HG03342 (cell line): ENCODE measurements at regions not wholly inside any gene's neighbourhood (a gene's known extent, or its start where the extent isn't known, plus 50 kb on each side); places are given as distances from the start of the nearest gene placed in this dataset.

Experiments
- ATAC-seq: cut with Tn5 transposase; IDR thresholded peaks from one replicate; pipeline ENCODE4 v1.9.1; 2021; ENCODE audit warnings: mild to moderate bottlenecking, moderate library complexity; ENCODE audit not compliant: unreplicated experiment

GRCh38 chr2:105652014-105652796 lies 92.5 kb upstream of the NCK2 start:
- no peak for ATAC-seq

DNA sequence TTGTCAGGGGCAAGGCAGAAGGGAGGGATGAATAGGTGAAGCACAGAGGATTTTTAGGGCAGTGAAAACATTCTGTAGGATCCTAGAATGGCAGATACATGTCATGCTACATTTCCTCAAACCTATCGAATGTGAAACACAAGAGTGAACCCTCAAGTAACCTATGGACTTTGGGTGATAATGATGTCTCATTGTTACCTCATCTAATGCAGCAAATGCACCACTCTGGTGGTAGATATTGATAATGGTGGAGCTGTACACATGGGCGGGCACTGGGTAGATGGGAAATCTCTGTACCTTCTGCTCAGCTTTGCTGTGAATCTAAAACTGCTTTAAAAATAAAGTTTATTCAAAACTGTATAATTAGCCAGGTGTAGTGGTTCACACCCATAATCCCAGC lies 95.2 kb upstream of the NCK2 start:
- no peak for ATAC-seq

DNA sequence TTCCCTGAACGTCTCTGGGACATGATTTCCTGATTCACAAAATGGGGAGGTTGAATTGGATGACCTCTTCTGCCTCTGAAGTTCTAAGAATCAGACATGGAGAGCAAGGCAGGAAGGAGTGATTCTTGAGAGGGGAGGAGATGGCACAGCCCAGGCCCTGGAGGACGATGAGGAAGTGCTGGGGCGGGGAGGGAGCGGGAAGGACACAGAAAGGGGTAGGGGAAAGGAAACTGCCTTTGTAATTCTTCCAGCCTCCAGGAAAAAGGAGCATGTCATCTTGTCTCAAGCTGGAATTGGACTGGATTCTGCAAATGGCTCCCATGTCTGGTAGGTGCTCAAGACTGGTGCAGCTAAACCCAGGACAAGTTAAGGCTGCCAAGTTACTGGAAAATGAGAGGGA lies 97.0 kb upstream of the NCK2 start:
- ATAC-seq = no peak

GRCh38 chr2:105646774-105647076 lies 98.0 kb upstream of the NCK2 start:
- ATAC-seq = no peak

- ATAC-seq = no peak
These were observed 98.6 kb upstream of the NCK2 start for GRCh38 chr2:105645938-105646773.

DNA sequence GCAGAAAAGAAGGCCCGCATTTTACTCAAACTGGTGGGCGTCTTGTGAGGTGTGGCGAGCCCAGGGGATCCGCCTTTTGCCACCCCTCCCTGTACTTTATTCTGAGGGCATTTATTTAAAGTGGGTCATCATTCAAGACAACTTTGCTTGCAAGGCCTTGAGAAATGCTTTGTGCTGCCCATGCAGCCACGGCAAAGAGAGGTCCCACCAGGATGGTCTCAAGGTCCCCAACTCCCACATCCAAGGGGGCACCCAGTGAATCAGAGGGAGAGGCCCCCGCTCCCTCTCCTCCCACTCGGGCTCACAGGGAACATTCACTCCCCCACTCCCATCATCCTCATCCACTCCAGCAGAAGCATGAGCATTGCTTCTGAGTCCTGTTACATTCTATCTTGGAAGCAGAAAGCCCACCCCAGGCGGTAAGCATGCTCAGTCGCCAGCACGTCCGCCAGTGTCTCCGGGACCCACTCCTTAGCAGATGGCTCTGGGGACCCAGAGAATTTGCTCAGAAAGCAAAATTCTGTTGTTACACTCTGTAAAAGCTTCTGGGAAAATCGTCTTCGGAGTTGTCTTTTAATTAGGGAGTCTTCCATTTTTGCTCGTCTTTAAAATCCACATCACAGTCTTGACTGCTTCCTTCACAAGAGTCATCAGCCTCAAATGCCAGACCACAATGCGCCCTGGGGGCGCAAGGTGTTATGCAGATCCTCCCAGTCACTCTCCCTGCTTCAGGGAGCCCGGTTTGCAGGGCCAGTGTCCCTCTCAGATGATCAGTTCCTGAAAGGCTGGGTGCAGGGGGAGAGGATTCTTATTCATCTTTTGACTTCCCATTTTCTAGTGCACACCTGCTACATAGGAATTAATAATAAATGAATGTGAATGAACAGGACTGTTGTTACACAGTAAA lies 99.4 kb upstream of the NCK2 start:
- ATAC-seq = no peak

DNA sequence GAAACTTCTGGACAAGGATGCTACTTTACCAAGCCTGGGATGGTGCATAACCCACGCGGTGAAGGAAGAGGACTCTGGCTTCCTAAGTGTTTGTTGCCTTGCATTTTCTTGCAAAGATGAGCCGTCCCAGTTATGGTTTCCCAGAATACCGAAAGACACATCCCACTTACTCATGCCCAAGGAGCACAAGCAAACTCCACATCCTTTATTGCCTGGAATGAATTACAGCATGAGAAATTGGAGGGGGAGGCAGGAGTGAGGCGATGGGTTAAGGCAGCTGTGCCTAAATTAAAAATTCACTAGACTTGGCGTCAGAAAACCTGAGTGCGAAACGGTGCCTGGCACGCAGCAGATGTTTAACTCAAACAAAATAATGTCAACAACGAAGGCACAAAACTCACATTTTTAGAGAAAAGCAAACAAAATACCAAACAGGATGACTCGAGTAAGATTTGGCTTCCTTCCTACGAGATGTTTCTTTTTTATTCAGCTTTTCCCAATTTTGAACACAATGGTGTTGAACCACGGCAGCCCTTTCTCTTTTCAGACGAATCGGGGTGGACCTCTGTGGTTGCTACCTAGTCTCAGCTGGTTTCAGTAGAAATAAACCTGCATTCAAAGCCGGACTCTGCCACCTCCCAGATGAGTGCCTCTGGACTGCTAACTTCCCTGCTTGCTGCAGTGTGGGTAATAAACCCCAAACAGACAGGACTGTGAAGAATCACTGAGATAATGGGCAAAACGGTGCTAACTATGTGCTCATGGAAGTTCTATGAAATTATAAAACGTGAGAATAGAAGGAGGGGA lies 100.3 kb upstream of the NCK2 start:
- ATAC-seq = no peak

DNA sequence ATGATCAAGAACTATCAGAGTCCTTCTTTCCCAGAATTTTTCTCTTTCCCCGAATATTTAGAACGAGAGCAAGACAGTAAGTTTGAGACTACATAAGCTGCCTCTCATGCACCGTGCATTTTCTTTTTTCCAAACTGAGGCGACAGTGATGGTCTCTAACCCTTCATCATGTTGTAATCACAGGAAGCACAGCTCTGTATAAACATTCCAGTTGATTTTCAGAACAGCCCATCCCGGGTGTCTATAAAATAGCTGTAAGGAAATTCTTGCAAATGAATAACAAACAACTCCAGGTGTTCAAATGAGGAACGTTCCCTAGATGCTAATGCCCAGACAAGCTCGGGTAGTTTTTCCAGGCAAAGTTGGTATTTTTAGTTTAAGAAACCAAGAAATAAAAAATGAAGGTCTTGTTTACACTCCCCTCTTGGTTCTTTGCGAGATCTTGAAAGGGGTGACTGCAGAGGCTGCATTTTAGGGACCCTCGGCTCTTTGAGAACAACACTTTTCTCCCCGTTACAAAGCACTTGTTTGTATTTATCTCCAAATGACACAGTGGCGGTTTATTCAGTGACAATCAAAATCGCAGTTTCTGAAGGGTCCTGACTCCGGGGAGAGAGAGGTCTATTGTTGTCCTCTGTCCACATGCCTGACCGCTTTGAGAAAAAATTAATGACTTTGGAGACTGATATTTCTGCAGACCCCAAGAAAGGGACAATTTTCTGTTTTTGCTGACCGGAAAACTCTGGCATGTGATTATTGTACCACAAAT lies 101.1 kb upstream of the NCK2 start:
- ATAC-seq = no peak

DNA sequence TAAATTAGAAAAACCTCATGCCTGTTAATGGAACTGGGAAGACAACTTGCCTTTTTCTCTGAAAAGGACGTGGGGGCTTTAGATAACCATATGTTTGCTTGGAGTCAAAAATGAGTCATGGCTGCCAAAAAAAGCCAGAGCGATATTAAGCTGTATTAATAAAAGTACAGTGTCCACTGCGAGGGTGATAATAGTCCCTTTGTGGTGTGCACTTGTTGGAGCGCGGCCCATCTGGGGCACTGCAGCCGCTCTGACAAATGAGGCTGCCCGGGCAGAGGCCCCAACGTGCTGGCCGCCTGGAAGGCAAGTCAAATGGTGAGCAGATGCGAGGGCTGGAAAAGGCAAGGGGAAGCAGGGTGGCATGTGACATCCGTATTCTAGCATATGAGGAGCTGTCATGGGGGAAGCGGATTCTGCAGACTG lies 103.3 kb upstream of the NCK2 start:
- ATAC-seq = no peak

GRCh38 chr2:105640246-105640645 lies 104.5 kb upstream of the NCK2 start:
- no peak for ATAC-seq

- no peak for ATAC-seq
These were observed 108.5 kb upstream of the NCK2 start for GRCh38 chr2:105636109-105636740.

- no peak for ATAC-seq
These were observed 109.1 kb upstream of the NCK2 start for GRCh38 chr2:105635564-105635963.

GRCh38 chr2:105634198-105634597 lies 110.5 kb upstream of the NCK2 start:
- no peak for ATAC-seq

GRCh38 chr2:105631922-105632321 lies 112.8 kb upstream of the NCK2 start:
- no peak for ATAC-seq

DNA sequence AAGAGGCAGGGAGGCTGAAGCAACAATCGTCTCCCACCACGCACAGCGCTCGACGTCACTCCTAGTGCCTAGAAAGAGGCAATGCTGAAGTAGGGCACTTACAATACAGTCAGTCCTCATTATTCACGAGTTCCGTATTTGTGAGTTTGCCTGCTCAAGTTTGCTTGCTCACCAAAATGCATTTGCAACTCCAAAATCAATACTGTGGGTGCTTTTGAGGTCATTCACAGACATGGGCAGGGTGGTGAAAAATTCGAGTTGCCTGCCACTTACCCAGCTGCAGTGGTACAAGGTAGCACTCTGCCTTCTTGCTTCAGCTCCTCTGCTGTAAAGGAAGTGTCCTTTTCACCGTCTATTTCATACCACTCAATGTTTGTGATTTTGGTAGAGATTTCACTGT lies 113.7 kb upstream of the NCK2 start:
- ATAC-seq = no peak

GRCh38 chr2:105629634-105630033 lies 115.1 kb upstream of the NCK2 start:
- ATAC-seq = no peak

DNA sequence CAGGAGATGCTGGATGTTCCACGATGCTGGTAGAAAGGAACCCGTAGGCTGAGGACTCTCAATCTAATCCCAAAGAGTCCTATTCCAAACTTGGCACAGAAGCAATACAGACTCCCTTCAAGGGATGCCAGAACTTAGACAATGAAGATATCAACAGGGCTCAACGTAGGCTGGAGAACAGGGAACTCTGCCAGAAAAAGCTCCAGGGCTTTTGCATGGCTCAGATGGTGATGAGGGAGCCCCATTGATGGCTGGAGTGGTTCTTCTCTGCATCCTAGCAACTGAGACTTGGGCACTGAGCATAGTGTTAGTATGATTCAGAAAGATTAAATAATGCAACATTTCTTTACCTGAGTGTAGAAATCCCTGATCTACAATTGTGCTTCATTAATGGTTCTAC lies 117.2 kb upstream of the NCK2 start:
- ATAC-seq = no peak

GRCh38 chr2:105626966-105627340 lies 117.8 kb upstream of the NCK2 start:
- no peak for ATAC-seq

GRCh38 chr2:105626212-105626965 lies 118.3 kb upstream of the NCK2 start:
- ATAC-seq = no peak
